ENCODE measurements at regions not wholly inside any gene's neighbourhood (a gene's known extent, or its start where the extent isn't known, plus 50 kb on each side); places are given as distances from the start of the nearest gene placed in this dataset.
"Not testable (repeated sequence)": the region's sequence is repeated elsewhere in the genome, so short reads cannot be mapped to it uniquely, and the experiment has no call there.

DNA sequence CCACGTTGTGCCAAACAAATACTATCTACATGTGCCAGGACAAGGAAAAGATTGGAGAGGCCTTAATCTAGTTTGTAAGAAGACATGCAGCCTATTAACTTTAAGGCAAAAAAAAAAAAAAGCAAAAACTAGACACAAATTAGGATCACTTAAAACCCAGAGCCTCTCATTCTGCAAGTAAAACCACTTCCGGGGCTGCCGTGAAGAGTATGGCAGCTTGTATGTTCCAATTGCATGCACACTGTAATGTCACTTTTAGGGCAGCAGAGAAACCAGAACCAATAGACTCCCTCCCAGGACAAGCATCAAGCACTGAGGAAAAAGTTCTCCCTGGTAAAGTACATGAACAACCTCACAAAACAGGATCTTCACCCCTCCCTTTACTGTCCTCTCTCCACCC lies 70.6 kb downstream of the RSL24D1 start:
- DNase-seq (no peak), ATAC-seq (no peak)
- H3K27me3 Mint-ChIP-seq, result no peaks in the 10 kb centered on the region
- H3K9me3 Mint-ChIP-seq, result peaks cover 4% of the 10 kb centered on the region in 2 donors
- H3K27ac Mint-ChIP-seq, result no peak overlapping the region
- H3K4me3 Mint-ChIP-seq, result no peak overlapping the region
- no peaks in the 10 kb centered on the region for H3K4me1 Mint-ChIP-seq

DNA sequence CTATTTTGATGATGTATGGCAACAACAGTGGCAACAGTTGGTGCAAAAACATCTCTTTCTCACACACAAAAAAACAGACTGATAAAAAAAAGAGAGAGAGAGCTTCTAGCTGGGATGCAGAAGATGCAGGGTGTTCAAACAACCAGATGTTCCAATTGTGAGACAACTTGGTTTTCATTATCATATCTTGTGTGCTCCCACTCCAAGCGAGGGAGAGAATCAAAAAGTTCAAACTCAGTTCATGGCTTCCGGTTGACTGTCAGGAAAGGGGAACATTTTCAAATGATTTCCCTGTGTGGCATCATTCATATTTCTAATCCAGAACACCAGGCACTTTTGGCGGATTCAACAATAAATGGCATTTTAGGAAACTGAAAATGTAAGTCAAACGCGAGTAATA lies 72.1 kb downstream of the RSL24D1 start:
- no peaks in the 10 kb centered on the region for H3K9me3 Mint-ChIP-seq
- H3K4me1 Mint-ChIP-seq, result no peaks in the 10 kb centered on the region
- no peak overlapping the region for H3K4me3 Mint-ChIP-seq
- no peak for DNase-seq
- peak overlapping the region in 1 of 2 donors; percentile 35 for H3K27ac Mint-ChIP-seq
- no peak for ATAC-seq
- no peaks in the 10 kb centered on the region for H3K27me3 Mint-ChIP-seq

DNA sequence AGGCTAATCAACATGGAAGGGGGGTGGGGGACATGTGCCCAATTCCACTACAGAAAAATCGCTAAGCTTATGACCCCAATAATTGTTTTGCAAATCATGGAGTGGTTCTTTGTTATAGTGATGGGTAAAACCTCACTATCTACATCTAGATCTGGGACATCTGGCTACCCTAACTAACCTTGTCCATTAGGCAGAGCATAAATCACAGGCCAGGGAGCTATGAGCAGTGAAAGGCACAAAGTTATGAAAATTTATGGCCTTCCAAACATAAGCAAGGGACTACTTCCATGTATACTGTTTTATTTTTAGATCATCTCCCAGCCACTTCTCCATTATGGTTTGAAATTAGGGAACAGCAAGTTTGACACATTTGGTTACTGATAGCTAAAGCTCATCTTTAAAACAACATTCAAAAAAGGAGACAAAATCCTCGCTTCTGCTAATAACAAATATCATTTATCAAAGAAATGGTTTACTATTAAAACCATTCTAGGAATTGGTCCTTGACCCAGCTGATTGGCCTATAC lies 78.3 kb downstream of the RSL24D1 start:
- H3K4me1 Mint-ChIP-seq, result no peaks in the 10 kb centered on the region
- DNase-seq, result no peak
- no peak overlapping the region for H3K4me3 Mint-ChIP-seq
- no peak overlapping the region for H3K27ac Mint-ChIP-seq
- ATAC-seq, result no peak
- no peaks in the 10 kb centered on the region for H3K27me3 Mint-ChIP-seq
- no peaks in the 10 kb centered on the region for H3K9me3 Mint-ChIP-seq

DNA sequence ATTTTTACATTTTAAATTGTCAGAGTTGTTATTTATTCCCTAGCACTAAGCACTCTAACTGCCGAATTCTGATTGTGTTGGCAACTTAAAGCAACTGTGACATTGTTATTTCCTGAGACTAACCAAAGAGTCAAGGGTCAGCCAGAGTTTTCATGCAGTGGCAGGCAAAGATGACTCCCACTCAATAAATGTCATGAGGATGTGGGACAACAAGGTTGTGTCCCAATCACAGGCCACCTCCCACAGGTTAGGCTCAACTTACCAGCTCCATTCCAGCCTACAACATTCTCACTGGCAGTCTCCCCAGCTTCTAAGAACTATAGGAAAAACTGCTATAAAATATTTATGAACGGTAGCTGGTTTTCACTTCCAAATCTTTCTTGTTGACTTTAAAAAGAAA lies 80.1 kb downstream of the RSL24D1 start:
- no peaks in the 10 kb centered on the region for H3K4me1 Mint-ChIP-seq
- no peak for ATAC-seq
- DNase-seq, result no peak
- no peaks in the 10 kb centered on the region for H3K27me3 Mint-ChIP-seq
- H3K27ac Mint-ChIP-seq, result no peak overlapping the region
- H3K4me3 Mint-ChIP-seq, result no peak overlapping the region
- H3K9me3 Mint-ChIP-seq, result no peaks in the 10 kb centered on the region

DNA sequence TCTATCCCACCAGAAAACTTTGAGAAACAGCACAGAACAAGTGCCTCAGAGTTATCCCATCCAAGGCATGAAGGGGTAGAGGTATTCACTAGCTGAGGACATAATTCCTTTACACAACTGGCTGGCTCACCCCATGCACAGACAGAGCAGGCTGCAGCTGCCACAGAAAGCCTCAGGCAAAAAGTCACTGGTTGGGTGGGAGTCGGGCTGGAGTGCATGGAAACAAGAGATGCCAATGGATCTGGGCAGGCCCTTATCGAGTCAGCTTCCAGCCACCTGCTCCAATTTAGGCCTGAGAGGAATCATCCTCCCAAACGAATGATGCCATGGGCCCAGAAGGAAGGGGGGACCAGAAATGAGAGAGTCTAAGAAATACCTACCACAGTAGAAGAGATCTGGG lies 83.0 kb downstream of the RSL24D1 start:
- no peak for DNase-seq
- no peak for ATAC-seq
- no peaks in the 10 kb centered on the region for H3K4me1 Mint-ChIP-seq
- H3K9me3 Mint-ChIP-seq, result no peaks in the 10 kb centered on the region
- H3K27ac Mint-ChIP-seq, result no peak overlapping the region
- H3K27me3 Mint-ChIP-seq, result no peaks in the 10 kb centered on the region
- no peak overlapping the region for H3K4me3 Mint-ChIP-seq

DNA sequence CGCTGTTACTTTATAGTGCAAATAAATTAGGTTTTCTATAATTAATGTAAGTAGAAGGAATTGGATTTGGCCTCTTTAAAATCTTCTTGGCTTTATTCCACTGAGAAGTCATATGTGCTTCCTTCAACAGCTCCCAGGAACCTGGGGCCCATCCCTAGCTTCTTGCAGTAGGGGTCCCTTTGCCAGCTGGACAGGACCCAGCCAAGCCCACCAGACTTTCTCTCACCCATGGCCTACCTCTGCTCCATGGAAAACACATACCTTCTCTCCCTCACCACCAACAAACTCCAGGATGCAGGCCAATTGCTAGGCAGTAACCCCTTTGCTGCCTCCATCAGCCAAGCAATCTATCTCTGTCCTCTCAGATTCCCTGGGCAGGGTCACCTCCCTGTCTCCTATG lies 84.0 kb downstream of the RSL24D1 start:
- no peaks in the 10 kb centered on the region for H3K9me3 Mint-ChIP-seq
- no peak overlapping the region for H3K27ac Mint-ChIP-seq
- no peaks in the 10 kb centered on the region for H3K4me1 Mint-ChIP-seq
- no peak for DNase-seq
- no peak for ATAC-seq
- H3K4me3 Mint-ChIP-seq, result no peak overlapping the region
- no peaks in the 10 kb centered on the region for H3K27me3 Mint-ChIP-seq

DNA sequence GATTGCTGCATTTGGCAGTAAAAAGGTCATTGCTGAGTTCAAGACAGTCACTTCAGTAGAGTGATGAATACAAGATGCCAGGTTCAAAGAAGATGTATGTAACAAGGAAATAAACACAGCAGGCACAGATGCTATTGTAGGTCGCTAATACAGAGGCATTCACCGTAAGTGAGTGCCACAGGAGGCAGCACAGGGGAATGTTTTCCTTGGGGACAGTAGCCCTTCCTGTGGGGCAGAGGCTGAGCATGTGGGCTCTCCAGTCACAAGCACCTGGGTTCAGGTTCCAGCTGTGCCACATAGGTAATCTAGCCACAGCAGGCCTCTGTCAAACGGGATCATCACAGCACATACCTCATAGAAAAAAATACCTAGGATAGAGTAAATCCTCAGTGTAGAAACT lies 86.3 kb downstream of the RSL24D1 start:
- no peak for DNase-seq
- H3K4me3 Mint-ChIP-seq, result no peak overlapping the region
- no peaks in the 10 kb centered on the region for H3K4me1 Mint-ChIP-seq
- no peak overlapping the region for H3K27ac Mint-ChIP-seq
- H3K27me3 Mint-ChIP-seq, result no peaks in the 10 kb centered on the region
- ATAC-seq, result no peak
- H3K9me3 Mint-ChIP-seq, result no peaks in the 10 kb centered on the region

DNA sequence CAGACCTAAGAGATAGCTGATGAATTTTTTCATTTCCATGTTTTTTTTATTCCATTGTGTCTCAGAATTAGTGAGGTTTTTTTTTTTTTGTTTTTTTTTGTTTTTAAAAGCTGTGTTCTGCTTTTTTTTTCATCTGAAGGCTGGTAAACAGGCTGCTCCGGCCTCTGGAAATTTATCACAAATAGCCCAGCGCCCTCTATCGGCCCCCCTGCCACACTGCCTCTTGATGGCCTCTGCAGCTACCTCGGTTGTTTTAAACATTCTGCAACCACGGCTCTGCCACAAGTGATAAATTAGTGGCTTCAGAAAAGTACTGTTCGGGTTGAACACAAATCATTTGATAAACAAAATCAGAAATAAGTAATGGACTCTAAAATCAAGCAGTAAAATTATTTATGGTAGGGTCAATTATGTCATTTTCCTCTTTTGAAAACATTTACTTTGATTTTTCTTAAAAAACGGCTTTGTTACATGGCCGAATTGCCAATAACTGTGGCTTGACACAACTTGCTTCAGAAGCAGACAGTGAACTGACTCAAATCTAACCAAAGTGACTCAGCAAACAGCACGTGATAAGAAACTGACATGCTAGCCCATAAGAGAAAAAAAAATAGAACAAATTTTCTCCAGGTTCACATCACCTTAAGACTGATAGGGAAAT lies 87.8 kb downstream of the RSL24D1 start:
- Mint-ChIP-seq H3K9me3 (no peaks in the 10 kb centered on the region), H3K4me3 (no peak overlapping the region), H3K27me3 (no peaks in the 10 kb centered on the region), H3K27ac (no peak overlapping the region), H3K4me1 (no peaks in the 10 kb centered on the region)
- DNase-seq (peak; percentile 47 to 55), ATAC-seq (peak; percentile 53)

DNA sequence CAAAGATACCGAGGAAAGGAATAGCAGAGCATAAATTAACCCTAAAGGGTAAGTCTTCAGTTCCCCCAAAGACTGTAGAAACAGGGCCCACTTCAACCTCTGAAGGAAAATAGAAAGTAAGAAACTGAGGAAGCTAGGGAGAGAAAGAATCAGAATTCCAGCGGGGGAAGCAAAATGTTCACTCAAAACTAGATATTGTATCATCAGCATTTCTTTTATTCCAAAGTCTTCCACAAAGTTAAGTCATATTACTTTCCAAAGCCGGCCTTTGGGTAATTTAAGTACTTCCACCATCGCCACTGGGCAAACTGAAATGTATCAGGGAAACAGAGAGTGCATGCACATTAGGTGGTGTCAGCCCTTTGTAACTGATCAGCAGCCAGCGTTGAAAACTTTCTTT lies 88.3 kb downstream of the RSL24D1 start:
- ATAC-seq, result no peak

DNA sequence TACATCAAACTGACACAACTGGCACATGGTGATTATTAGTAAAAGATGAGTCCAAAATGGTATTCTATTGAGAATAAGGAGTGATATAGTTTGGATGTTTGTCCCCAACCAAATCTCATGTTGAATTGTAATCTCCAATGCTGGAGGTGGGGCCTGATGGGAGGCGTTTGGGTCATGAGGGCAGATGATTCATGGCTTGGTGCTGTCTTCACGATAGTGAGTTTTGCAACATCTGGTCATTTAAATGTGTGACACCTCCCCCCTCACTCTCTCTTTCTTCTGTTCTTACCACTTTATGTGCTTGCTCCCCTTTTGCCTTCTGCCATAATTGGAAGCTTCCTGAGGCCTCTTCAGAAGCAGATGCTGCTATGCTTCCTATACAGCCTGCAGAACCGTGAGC lies 90.6 kb downstream of the RSL24D1 start:
- H3K27me3 Mint-ChIP-seq, result no peaks in the 10 kb centered on the region
- no peak overlapping the region for H3K27ac Mint-ChIP-seq
- H3K4me3 Mint-ChIP-seq, result no peak overlapping the region
- H3K9me3 Mint-ChIP-seq, result no peaks in the 10 kb centered on the region
- no peak for ATAC-seq
- no peak for DNase-seq
- no peaks in the 10 kb centered on the region for H3K4me1 Mint-ChIP-seq

More for the DNA sequence above, 88.3 kb downstream of the RSL24D1 start:
- no peaks in the 10 kb centered on the region for H3K9me3 Mint-ChIP-seq
- H3K27ac Mint-ChIP-seq, result no peak overlapping the region
- no peaks in the 10 kb centered on the region for H3K4me1 Mint-ChIP-seq
- no peak overlapping the region for H3K4me3 Mint-ChIP-seq
- no peaks in the 10 kb centered on the region for H3K27me3 Mint-ChIP-seq
- DNase-seq, result no peak

DNA sequence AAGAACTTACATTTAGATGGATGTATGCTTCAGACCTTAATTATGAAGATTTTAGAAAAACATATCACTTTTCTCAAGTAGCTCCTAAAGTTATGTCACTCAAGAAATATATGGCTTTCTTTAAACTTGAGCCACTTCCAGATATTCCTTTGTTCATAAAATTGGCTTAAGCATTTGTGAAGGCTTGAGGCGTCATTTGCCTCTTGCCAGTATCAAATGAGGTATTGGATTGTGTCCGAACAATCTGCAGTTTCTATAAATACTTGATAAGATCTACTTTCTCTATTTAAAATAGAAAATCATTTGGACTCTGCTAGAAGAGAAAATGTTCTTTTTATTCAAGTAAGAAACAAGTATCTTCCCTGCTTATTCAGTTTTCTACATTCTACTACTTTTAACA lies 102.6 kb downstream of the RSL24D1 start:
- Mint-ChIP-seq H3K27me3 (no peaks in the 10 kb centered on the region), H3K27ac (no peak overlapping the region), H3K4me3 (no peak overlapping the region), H3K4me1 (no peaks in the 10 kb centered on the region), H3K9me3 (peaks cover 0 to 6% of the 10 kb centered on the region in 2 donors)
- no peak for ATAC-seq
- DNase-seq, result no peak

DNA sequence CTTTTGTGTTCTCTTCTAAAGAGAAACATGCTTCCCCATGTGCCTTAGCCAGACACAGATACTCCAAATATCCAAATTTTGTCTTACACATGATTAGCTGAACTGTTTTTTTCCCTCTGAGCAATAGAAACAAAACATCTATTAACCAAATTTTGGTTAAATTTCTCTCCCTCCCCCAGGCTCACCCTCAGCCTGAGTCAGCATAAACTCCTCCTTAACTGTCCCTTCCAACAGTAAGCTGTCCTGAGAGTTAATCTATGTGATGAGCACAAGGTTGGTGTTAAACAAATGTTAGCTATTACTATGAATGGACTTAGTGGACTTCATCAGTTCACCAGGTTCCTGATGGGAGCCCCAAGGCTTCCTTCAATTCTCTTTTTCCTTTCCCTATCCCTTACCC lies 108.5 kb downstream of the RSL24D1 start:
- Mint-ChIP-seq H3K27ac (no peak overlapping the region), H3K4me1 (no peaks in the 10 kb centered on the region), H3K9me3 (peaks cover 0 to 16% of the 10 kb centered on the region in 2 donors), H3K27me3 (no peaks in the 10 kb centered on the region), H3K4me3 (no peak overlapping the region)
- DNase-seq (no peak), ATAC-seq (no peak)

DNA sequence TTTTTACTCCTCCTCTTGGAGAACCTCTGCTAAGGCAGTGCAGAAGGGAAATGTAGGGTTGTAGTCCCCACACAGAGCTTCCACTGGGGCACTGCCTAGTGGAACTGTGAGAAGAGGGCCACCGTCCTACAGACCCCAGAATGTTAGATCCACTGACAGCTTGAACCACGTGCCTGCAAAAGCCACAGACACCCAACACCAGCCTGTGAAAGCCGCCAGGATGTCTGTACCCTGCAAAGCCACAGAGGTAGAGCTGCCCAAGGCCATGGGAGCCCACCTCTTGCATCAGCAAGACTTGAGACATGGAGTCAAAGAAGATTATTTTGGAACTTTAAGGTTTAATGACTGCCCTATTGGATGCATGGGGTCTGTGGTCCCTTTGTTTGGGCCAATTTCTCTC lies 112.1 kb downstream of the RSL24D1 start:
- Mint-ChIP-seq H3K9me3 (peaks cover 0 to 16% of the 10 kb centered on the region in 2 donors), H3K27me3 (no peaks in the 10 kb centered on the region), H3K27ac (no peak overlapping the region), H3K4me3 (no peak overlapping the region), H3K4me1 (no peaks in the 10 kb centered on the region)
- ATAC-seq (no peak), DNase-seq (no peak)

DNA sequence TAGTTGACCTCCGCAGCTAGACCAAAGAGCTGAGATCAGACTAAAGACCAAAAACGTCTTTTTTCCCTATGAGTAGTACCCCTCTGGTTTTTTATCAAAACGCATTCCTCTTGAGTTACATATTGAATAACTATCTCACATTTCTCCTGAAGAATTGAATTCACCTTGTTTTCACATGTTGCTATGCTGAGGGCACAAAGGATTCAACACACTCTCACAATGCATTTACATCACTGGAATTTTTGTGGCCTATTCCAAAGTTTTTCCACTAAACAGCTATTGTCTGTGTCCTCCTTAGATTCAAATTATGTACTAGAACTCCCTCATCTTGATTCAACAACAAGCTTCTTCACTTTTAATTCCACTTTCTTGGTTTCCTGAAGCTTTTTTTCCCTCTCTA lies 112.5 kb downstream of the RSL24D1 start:
- DNase-seq, result no peak
- H3K4me3 Mint-ChIP-seq, result no peak overlapping the region
- no peak overlapping the region for H3K27ac Mint-ChIP-seq
- no peak for ATAC-seq
- H3K4me1 Mint-ChIP-seq, result no peaks in the 10 kb centered on the region
- H3K27me3 Mint-ChIP-seq, result no peaks in the 10 kb centered on the region
- peaks cover 0 to 18% of the 10 kb centered on the region in 2 donors for H3K9me3 Mint-ChIP-seq

DNA sequence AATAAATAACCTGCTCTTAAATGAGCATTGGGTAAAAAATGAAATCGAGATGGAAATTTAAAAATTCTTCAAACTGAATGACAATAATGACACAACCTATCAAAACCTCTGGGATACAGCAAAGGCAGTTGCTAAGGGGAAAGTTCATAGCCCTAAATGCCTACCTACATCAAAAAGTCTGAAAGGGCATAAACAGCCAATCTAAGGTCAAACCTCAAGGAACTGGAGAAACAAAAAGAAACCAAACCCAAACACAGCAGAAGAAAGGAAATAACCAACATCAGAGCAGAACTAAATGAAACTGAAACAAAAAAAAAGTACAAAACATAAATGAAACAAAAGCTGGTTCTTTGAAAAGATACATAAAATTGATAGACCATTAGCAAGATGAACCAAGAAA lies 119.7 kb downstream of the RSL24D1 start:
- peak; percentile 20 for ATAC-seq
- Mint-ChIP-seq H3K9me3 (peaks cover 15 to 22% of the 10 kb centered on the region in 2 donors), H3K27ac (peak overlapping the region; percentile 75 to 88), H3K4me1 (peaks cover 22% of the 10 kb centered on the region), H3K4me3 (peak overlapping the region in 1 of 2 donors; percentile 0)
- not testable (repeated sequence) for DNase-seq, H3K27me3 Mint-ChIP-seq

DNA sequence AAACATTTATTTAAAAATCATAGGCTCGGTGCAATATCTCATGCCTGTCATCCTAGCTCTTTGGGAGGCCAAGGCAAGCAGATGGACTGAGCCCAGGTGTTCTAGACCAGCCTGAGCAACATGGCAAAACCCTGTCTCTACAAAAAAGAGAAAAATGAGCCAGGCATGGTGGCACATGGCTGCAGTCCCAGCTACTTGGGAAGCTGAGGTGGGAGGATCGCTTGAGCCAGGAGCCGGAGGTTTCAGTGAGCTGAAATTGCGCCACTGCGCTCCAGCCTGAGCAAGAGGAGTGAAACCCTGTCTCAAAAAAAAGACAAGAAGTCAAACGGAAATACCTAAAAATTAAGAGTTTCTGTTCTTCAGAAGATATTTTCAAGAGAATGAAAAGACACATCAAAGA lies 122.3 kb downstream of the RSL24D1 start:
- ATAC-seq (no peak), DNase-seq (no peak)
- Mint-ChIP-seq H3K9me3 (peaks cover 15 to 22% of the 10 kb centered on the region in 2 donors), H3K27ac (no peak overlapping the region), H3K27me3 (no peaks in the 10 kb centered on the region), H3K4me3 (no peak overlapping the region), H3K4me1 (peaks cover 22% of the 10 kb centered on the region)

DNA sequence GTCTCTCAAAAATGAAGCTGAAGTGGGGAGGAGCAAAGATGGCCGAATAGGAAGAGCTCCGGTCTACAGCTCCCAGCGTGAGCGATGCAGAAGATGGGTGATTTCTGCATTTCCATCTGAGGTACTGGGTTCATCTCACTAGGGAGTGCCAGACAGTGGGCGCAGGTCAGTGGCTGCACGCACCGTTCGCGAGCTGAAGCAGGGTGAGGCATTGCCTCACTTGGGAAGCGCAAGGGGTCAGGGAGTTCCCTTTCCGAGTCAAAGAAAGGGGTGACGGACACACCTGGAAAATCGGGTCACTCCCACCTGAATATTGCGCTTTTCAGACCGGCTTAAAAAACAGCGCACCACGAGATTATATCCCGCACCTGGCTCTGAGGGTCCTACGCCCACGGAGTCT lies 132.8 kb downstream of the RSL24D1 start:
- peaks cover 15 to 20% of the 10 kb centered on the region in 2 donors for H3K9me3 Mint-ChIP-seq
- not testable (repeated sequence) for H3K4me3 Mint-ChIP-seq, H3K27me3 Mint-ChIP-seq, H3K4me1 Mint-ChIP-seq, DNase-seq, H3K27ac Mint-ChIP-seq, ATAC-seq
